MM.1S (cell line): ENCODE measurements at regions not wholly inside any gene's neighbourhood (a gene's known extent, or its start where the extent isn't known, plus 50 kb on each side); places are given as distances from the start of the nearest gene placed in this dataset.

Source experiments
- DNase-seq: peaks from one replicate; pipeline ENCODE4 v3.0.0-alpha.2; 2015
- H2AFZ ChIP-seq: fragments of 300-600 bp; sonication (generic); 2 replicates; pipeline ENCODE4 v1.6.0; 2016; ENCODE audit warnings: antibody characterized with exemption, low read length
- H3F3A ChIP-seq: fragments of 300-600 bp; sonication (generic); 2 replicates; pipeline ENCODE4 v1.6.1; 2016; ENCODE audit warnings: mild to moderate bottlenecking, antibody characterized with exemption, low read length, moderate library complexity, mixed read lengths; ENCODE audit not compliant: insufficient read depth
- H3K27ac ChIP-seq: fragments of 300-600 bp; sonication (generic); 2 replicates; pipeline ENCODE4 v1.5.1; 2016; ENCODE audit warnings: mild to moderate bottlenecking, low read length
- H3K27me3 ChIP-seq: fragments of 300-600 bp; sonication (generic); replicated peaks from 2 replicates; pipeline ENCODE4 v1.6.0; 2016; ENCODE audit warnings: low read length; ENCODE audit not compliant: insufficient read depth
- H3K36me3 ChIP-seq: fragments of 300-600 bp; sonication (generic); replicated peaks from 2 replicates; pipeline ENCODE4 v1.6.1; 2016; ENCODE audit warnings: mild to moderate bottlenecking, low read length, mixed read lengths; ENCODE audit not compliant: insufficient read depth
- H3K4me1 ChIP-seq: fragments of 300-600 bp; sonication (generic); 2 replicates; pipeline ENCODE4 v1.6.1; 2016; ENCODE audit warnings: low read length, mixed read lengths
- H3K4me2 ChIP-seq: fragments of 300-600 bp; sonication (generic); 2 replicates; pipeline ENCODE4 v1.6.0; 2016; ENCODE audit warnings: low read depth, low read length
- H3K4me3 ChIP-seq: fragments of 300-600 bp; sonication (generic); 2 replicates; pipeline ENCODE4 v1.5.1; 2016; ENCODE audit warnings: low read length, mixed read lengths
- H3K79me2 ChIP-seq: fragments of 300-600 bp; sonication (generic); 2 replicates; pipeline ENCODE4 v1.6.1; 2016; ENCODE audit warnings: mixed run types, low read length, mixed read lengths
- H3K9ac ChIP-seq: fragments of 300-600 bp; sonication (generic); 2 replicates; pipeline ENCODE4 v1.6.1; 2016; ENCODE audit warnings: low read length, mixed read lengths
- H3K9me2 ChIP-seq: fragments of 300-600 bp; sonication (generic); replicated peaks from 2 replicates; pipeline ENCODE4 v1.6.1; 2016; ENCODE audit warnings: mild to moderate bottlenecking, low read length, mixed read lengths; ENCODE audit not compliant: insufficient read depth
- H3K9me3 ChIP-seq: fragments of 300-600 bp; sonication (generic); replicated peaks from 2 replicates; pipeline ENCODE4 v1.6.1; 2016; ENCODE audit warnings: mild to moderate bottlenecking, low read length, mixed read lengths; ENCODE audit not compliant: insufficient read depth
- H4K20me1 ChIP-seq: fragments of 300-600 bp; sonication (generic); 2 replicates; pipeline ENCODE4 v1.6.1; 2016; ENCODE audit warnings: mild to moderate bottlenecking, low read length, moderate library complexity, mixed read lengths; ENCODE audit not compliant: insufficient read depth
- EZH2 ChIP-seq: fragments of 300-600 bp; sonication (generic); optimal IDR thresholded peaks from 2 replicates; pipeline ENCODE3; 2017; ENCODE audit warnings: low read depth, mild to moderate bottlenecking, antibody characterized with exemption, low read length, mixed read lengths
- EZH2phosphoT487 ChIP-seq: fragments of 300-600 bp; sonication (generic); IDR thresholded peaks from 2 replicates; pipeline ENCODE4 v1.6.1; 2018; ENCODE audit warnings: antibody characterized with exemption, low read length
- TF ChIP-seq, protein P1 (sequence below): fragments of 300-600 bp; sonication (generic); IDR thresholded peaks from 2 replicates; pipeline ENCODE4 v1.5.1; 2016; ENCODE audit warnings: antibody characterized with exemption, low read length, mixed read lengths

GRCh38 chr11:115052601-115053000 lies 374.3 kb downstream of the NXPE2 start:
- no peaks in the 10 kb centered on the region for H3K9me3 ChIP-seq
- H2AFZ ChIP-seq, result no peak overlapping the region
- TF ChIP-seq EZH2 (no peak), EZH2phosphoT487 (no peak)
- TF ChIP-seq, protein P1, sequence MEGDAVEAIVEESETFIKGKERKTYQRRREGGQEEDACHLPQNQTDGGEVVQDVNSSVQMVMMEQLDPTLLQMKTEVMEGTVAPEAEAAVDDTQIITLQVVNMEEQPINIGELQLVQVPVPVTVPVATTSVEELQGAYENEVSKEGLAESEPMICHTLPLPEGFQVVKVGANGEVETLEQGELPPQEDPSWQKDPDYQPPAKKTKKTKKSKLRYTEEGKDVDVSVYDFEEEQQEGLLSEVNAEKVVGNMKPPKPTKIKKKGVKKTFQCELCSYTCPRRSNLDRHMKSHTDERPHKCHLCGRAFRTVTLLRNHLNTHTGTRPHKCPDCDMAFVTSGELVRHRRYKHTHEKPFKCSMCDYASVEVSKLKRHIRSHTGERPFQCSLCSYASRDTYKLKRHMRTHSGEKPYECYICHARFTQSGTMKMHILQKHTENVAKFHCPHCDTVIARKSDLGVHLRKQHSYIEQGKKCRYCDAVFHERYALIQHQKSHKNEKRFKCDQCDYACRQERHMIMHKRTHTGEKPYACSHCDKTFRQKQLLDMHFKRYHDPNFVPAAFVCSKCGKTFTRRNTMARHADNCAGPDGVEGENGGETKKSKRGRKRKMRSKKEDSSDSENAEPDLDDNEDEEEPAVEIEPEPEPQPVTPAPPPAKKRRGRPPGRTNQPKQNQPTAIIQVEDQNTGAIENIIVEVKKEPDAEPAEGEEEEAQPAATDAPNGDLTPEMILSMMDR, result no peak
- H3K79me2 ChIP-seq, result no peaks in the 10 kb centered on the region
- no peaks in the 10 kb centered on the region for H3F3A ChIP-seq
- H3K27ac ChIP-seq, result no peak overlapping the region
- H3K27me3 ChIP-seq, result no peaks in the 10 kb centered on the region
- no peaks in the 10 kb centered on the region for H4K20me1 ChIP-seq
- H3K9ac ChIP-seq, result no peak overlapping the region
- H3K4me1 ChIP-seq, result no peaks in the 10 kb centered on the region
- DNase-seq, result no peak
- H3K36me3 ChIP-seq, result no peaks in the 10 kb centered on the region
- H3K4me3 ChIP-seq, result no peak overlapping the region
- no peak overlapping the region for H3K4me2 ChIP-seq
- H3K9me2 ChIP-seq, result no peaks in the 10 kb centered on the region

DNA sequence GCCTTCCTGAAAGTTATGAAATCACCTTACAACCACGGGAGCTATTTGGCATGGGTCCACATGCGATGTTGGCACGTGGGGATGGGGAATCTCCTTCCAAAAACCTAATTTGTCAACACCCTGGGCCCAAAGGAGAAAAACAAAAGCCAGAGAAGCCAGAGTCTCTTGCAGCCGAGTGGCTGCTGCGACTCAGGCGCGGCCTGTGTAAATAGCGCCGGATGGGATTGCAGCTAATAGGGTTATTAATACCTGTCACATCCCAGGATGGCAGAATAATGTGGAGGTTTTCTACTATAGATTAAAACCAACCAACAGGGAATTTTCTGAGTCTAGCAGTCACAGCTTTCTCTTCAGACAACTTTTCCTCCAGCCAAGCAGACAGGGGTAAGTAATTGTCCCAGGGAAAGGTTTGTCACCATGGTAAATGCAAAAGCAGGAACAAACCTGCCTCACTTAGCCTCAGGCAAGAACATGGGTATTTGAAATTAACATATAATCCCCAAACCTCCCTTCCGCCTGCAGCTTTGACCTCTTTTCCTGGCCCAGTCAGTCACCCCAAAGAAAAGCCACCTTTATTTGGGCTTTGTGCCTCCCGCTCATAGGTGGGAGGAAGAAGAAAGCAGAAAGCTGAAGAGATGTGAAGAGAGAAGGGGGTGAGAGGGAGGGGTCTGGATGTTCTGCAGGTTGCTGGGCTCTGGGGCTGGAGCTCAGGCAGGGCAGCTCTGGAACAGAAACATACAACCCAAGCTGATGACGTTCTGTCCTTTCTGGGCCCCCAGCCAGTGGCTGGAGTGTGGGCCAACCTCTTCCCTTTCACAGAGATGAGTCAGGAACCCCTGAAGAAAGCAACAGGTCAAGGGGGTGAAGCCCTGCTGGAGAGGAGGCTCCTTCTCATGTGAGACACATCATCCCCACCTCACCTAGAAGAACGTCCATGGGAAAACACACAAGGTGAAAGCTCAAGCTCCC lies 376.5 kb downstream of the NXPE2 start:
- Histone ChIP-seq H4K20me1 (no peaks in the 10 kb centered on the region), H3K9me3 (no peaks in the 10 kb centered on the region), H2AFZ (no peak overlapping the region), H3K27me3 (no peaks in the 10 kb centered on the region), H3K4me3 (no peak overlapping the region), H3K27ac (no peak overlapping the region), H3K79me2 (no peaks in the 10 kb centered on the region), H3K9me2 (no peaks in the 10 kb centered on the region), H3K4me2 (no peak overlapping the region), H3K36me3 (no peaks in the 10 kb centered on the region), H3F3A (no peaks in the 10 kb centered on the region), H3K4me1 (no peaks in the 10 kb centered on the region), H3K9ac (no peak overlapping the region)
- DNase-seq, result no peak
- no peak for TF ChIP-seq EZH2
- TF ChIP-seq EZH2phosphoT487, result no peak
- TF ChIP-seq, protein P1, result no peak

DNA sequence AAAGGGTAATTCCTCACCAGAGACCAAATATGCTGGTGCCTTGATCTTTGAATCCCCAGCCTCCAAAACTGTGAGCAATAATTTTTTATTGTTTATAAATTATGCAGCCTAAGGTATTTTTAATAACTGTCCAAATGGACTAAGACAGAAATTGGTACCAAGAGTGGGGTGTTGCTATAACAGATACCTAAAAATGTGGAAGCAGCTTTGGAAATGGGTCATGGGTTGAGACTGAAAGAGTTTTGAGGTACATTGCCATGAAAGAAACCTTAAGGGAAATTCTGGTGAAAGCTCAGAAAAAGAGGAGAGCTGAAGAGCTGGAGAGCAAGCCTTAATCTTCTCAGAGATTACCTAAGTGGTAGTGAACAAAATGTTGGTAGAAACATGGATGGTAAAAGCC lies 378.2 kb downstream of the NXPE2 start:
- H3K4me1 ChIP-seq, result no peaks in the 10 kb centered on the region
- no peak for DNase-seq
- H3K79me2 ChIP-seq, result no peaks in the 10 kb centered on the region
- no peaks in the 10 kb centered on the region for H3F3A ChIP-seq
- no peak for TF ChIP-seq EZH2
- no peaks in the 10 kb centered on the region for H4K20me1 ChIP-seq
- H2AFZ ChIP-seq, result no peak overlapping the region
- no peaks in the 10 kb centered on the region for H3K36me3 ChIP-seq
- H3K4me2 ChIP-seq, result no peak overlapping the region
- H3K9me3 ChIP-seq, result no peaks in the 10 kb centered on the region
- H3K9ac ChIP-seq, result no peak overlapping the region
- no peak overlapping the region for H3K27ac ChIP-seq
- no peaks in the 10 kb centered on the region for H3K27me3 ChIP-seq
- no peaks in the 10 kb centered on the region for H3K9me2 ChIP-seq
- H3K4me3 ChIP-seq, result no peak overlapping the region

GRCh38 chr11:115060840-115061239 lies 382.5 kb downstream of the NXPE2 start:
- H2AFZ ChIP-seq, result no peak overlapping the region

More at GRCh38 chr11:115060840-115061239, 382.5 kb downstream of the NXPE2 start:
- H3K9me2 ChIP-seq, result no peaks in the 10 kb centered on the region
- H3K9ac ChIP-seq, result no peak overlapping the region
- no peaks in the 10 kb centered on the region for H3K4me1 ChIP-seq
- no peak overlapping the region for H3K27ac ChIP-seq
- TF ChIP-seq EZH2phosphoT487 (no peak), EZH2 (no peak)
- TF ChIP-seq, protein P1, result no peak
- no peaks in the 10 kb centered on the region for H4K20me1 ChIP-seq
- H3K36me3 ChIP-seq, result no peaks in the 10 kb centered on the region
- H3K4me2 ChIP-seq, result no peak overlapping the region
- H3F3A ChIP-seq, result no peaks in the 10 kb centered on the region
- H3K79me2 ChIP-seq, result no peaks in the 10 kb centered on the region
- DNase-seq, result no peak
- H3K4me3 ChIP-seq, result no peak overlapping the region
- no peaks in the 10 kb centered on the region for H3K27me3 ChIP-seq
- H3K9me3 ChIP-seq, result no peaks in the 10 kb centered on the region
